ENCODE measurements at regions not wholly inside any gene's neighbourhood (a gene's known extent, or its start where the extent isn't known, plus 50 kb on each side); places are given as distances from the start of the nearest gene placed in this dataset.

- no peak for TF ChIP-seq CTCF (IDR thresholded peaks at IDR 0.05; ENCODE audit: low read depth, low read length, poor library complexity, severe bottlenecking)
- TF ChIP-seq EZH2phosphoT487 (IDR thresholded peaks at IDR 0.05; ENCODE audit: borderline replicate concordance, low read length), result no peak
Observed at GRCh38 chr15:35833581-35833980, 287.6 kb upstream of the DPH6 start.
